ENCODE measurements at regions not wholly inside any gene's neighbourhood (a gene's known extent, or its start where the extent isn't known, plus 50 kb on each side); places are given as distances from the start of the nearest gene placed in this dataset.

- no peak for TF ChIP-seq CTCF (conservative IDR thresholded peaks at IDR 0.05; ENCODE audit: low read depth in 2 of 2)
- TF ChIP-seq REST (IDR thresholded peaks at IDR 0.05; ENCODE audit: unreplicated experiment), result no peak
- TF ChIP-seq ETS1 (IDR thresholded peaks at IDR 0.05), result no peak
- TF ChIP-seq NANOG (IDR thresholded peaks at IDR 0.05; ENCODE audit: borderline replicate concordance), result no peak
- no peak for TF ChIP-seq POLR2AphosphoS5 (IDR thresholded peaks at IDR 0.05; ENCODE audit: low read depth)
- no peak for TF ChIP-seq EZH2 (IDR thresholded peaks at IDR 0.05; ENCODE audit: low read depth, unreplicated experiment)
- no peak for TF ChIP-seq EZH2phosphoT487 (IDR thresholded peaks at IDR 0.05; ENCODE audit: unreplicated experiment)
- TF ChIP-seq CREB1 (CRISPR knock-in tag; IDR thresholded peaks at IDR 0.05; ENCODE audit: low read depth), result no peak
- TF ChIP-seq ZNF114 (CRISPR knock-in tag; IDR thresholded peaks at IDR 0.05), result no peak
- TF ChIP-seq JUNB (IDR thresholded peaks at IDR 0.05; ENCODE audit: unreplicated experiment), result no peak
- no peak for TF ChIP-seq ZNF331 (CRISPR knock-in tag; IDR thresholded peaks at IDR 0.05; ENCODE audit: low read depth)
- TF ChIP-seq STAT1 (IDR thresholded peaks at IDR 0.05; ENCODE audit: unreplicated experiment), result no peak
- TF ChIP-seq ZNF462 (CRISPR knock-in tag; IDR thresholded peaks at IDR 0.05), result no peak
These were observed 95.4 kb upstream of the CDCA7L start for GRCh38 chr7:22040923-22041595.

Data from GM23338 (cell line).